GM18519 (cell line): ENCODE measurements at regions not wholly inside any gene's neighbourhood (a gene's known extent, or its start where the extent isn't known, plus 50 kb on each side); places are given as distances from the start of the nearest gene placed in this dataset.

ENCODE experiments used
- ATAC-seq: cut with Tn5 transposase; IDR thresholded peaks from one replicate; pipeline ENCODE4 v1.9.1; 2021; ENCODE audit warnings: mild to moderate bottlenecking, moderate library complexity; ENCODE audit not compliant: unreplicated experiment, low FRiP score

DNA sequence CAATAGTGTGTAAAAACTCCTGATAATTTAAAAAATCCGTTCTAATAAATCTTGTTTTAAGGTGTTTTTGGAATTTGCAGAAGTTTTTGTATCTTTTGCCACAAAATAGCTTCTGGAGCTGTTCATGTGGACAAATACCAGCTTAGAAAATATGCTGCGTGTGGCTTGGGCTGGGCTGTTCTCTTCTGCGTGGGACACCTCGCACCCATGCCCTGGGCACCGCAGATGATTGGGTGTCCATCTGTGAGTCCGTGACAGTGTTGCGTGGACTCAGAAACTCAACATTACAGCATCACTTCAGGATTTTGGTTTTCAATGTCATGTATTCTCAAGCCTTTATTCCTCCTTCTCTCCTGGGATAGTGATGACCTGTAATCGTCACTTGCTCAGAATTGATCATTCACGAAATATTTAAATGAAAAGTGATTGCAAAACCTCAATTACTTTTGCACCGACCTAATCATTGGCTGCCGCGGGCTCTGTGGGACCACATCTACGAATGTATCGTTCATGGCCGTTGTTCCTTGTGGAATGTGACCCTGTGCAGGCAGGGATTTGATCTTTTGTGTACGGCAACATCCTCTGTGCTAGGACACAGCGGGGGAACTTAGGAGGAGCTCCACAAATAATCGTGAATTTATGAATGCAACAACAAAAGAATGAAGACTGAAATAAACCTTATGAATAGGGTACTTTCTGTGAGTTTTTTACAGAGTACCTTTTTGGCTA lies 210.3 kb upstream of the FOXF1 start:
- no peak for ATAC-seq

DNA sequence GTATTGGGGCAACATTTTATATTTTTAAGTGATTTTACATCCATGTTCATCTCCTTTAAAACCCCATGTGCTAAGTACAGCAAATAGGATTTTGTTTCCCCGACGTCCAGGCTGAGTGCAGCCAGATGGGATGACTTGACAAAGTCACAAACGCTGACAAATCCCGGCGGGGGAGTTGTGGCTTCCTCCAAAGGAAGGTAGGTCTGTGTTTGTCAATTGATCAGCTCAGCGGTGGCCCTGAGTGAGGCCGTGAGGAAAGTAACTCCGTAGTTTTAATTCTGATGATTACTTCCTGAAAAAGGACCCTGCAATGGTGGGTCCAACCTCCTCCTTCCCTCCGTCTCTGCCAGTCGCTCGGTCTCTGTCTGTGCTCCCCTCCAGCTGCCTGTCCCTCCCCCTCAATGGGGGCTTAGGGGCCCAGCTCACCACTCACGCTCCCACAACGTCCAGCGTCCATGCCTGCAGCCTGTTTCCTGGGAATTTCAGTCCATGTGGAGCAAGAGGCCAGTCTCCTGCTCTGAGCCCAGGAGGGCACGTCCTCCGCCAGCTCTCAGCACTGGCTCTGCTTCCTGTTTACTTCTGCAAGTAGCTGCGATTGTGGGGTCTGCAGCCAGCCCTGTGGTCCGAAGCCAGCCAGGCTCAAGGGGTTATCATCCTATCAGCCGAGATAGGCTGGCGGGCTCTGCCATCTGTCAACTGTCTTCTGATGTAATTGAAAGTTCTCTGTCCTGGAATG lies 209.4 kb upstream of the FOXF1 start:
- no peak for ATAC-seq

DNA sequence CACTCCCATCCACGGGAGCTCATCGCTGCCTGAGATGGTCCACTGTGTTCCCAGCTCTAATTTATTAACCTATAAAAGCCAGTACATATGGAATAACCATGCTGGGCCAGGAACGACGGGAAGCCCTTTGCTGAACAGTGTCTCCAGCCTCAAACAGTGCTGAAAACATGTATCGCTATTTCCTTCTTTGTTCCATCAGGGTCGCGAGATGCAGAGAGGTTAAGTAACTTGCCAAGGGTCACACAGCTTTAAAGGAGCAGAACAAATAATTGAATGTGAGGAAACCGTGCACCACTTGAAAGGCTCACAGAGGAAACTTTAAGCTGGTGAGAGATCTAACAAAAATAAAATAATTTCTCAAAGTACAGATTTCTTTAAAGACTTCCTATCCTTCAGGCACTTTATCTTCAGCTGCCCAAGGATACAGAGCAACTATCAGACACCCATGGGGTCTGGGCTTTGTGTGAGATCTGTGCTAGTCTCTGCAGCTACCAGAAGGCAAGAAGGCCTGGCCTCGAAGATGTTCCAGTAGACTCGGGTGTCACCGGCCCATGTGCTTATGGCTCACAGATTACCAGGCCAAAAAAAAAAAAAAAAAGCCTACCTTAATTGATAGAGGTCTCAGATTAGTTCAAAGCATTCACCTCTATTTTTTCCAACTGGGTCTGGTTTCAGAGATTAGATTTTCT lies 207.8 kb upstream of the FOXF1 start:
- no peak for ATAC-seq

DNA sequence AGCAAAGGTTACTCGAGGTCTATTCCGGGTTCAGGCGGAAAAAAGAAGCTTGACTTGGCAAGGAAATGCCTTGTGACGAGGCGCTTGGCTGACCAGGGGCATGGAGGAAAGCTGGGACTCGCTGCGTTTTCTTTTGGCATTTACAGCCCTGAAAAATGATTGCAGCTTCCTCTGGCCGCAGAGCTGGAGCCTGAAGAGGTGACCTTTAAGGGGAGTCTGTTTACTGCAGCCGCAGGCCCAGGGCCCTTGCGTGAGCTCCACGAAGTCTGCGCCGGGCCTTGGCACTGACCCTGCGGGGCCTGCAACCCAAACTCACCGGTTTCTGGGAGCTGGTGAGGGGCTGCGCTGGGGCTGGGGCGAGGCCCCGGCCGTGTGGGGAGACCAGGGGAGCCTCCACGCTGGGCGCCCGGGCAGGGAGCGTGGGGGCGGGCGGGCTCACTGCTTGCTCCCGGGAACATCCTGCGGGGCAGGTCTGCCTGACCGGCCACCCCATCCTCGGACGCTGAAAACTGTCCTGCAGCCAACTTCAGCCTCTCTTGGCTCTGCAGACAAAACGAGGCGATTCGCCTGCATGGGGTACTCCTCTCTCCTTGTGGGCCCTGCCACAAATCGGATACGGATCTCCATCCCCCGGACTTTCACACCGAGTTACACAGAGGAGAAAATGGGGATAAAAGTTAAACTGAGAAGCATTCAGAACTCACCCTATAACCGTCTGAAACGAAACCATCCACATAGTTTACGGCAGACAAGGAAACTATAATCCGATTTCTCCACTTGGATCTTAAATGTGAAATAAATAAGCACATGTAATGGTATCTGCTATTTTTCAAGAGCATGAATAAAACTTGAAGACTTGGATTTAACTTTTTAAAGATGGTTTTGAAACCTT lies 206.3 kb upstream of the FOXF1 start:
- ATAC-seq: no peak

DNA sequence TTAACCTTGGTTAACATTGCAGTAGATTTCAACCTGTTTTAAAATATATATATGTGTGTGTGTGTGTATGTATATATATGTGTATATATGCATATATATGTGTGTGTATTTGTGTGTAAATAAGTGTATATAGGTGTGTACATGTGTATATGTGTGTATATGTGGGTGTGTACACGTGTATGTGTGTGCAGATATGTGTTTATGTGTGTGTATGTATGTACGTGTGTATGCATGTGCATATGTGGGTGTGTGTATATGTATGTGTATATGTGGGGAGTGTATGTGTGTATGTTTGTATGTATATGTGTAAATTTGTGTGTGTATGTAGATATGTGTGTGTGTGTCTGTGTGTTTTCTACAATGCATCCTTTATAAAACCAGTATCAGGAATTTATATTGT lies 205.5 kb upstream of the FOXF1 start:
- no peak for ATAC-seq

DNA sequence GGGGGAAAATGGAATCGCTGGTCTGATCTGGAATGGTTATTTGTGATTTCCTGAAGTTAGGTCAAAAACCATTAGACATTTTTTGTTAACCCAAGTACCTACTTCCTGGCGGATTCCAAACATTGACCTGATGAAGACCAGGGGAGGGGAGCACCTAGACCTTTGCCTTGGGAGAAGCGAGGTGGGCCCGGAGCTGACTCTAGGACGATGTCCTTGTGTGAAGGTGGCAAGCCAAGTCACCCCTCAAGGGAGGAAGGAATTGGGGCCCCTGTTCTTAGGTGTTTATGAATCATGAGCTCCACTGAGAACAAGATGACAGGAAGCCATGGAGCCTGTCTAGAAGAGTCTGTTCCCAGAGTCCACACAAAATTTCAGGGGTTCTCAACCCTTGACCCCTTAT lies 204.9 kb upstream of the FOXF1 start:
- ATAC-seq: no peak

DNA sequence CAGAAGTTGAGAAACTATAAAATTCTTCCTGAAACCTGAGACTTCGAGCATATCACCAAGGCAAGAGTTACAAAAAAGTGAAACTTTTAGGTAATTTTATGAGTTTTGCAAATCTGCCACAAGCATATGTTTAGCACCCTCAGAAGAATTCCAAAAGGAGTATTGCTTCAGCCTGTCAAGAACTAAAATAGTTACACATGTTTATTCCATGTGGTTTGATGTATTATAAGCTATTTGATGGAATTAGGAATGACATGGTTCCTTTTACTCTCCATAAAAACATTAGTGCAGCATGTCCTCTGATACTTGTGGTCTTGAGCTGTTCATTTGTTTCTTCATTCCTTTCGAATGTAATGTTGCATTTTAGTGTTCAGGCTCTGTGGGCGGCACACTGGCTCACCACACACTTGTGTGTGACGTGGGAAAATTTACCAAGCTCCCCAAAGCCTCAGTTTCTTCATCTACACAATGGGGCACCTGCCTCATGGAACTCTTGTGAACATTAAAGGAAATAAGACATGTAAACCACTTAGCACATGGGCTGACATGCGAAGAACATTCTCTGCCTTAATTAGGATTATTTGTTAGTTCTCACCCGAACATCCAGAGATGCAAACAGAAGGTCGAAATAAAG lies 204.2 kb upstream of the FOXF1 start:
- no peak for ATAC-seq

DNA sequence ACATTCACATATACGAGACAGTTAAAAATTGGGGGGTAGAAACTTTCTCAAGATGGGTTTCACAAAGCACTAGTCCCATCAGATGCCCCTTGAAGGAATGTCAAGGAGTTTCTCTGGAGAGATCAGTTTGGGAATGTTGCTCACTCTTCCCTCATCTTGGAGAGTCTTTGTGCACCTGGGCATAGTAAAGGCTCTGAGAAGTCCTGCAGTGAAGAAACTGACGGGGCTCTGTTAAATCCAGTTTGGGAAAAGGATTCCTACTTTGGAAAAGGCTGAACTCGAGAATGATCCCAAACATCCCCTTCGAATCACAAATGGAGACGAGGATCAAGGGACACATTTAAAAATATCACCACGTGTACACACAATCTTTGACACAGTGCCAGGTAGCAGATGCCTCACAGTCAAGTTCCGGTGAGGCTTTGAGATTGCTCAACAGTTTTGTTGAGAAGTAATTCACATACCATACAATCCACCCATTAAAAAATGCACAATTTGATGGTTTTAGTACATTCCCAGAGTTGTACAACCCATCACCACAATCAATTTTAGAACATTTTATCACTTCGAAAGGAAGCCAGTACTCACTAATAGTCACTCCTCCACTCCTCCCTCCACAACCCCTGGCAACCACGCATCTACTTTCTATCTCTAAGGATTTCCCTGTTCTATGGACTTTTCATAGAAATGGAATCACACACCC lies 203.4 kb upstream of the FOXF1 start:
- ATAC-seq: no peak

DNA sequence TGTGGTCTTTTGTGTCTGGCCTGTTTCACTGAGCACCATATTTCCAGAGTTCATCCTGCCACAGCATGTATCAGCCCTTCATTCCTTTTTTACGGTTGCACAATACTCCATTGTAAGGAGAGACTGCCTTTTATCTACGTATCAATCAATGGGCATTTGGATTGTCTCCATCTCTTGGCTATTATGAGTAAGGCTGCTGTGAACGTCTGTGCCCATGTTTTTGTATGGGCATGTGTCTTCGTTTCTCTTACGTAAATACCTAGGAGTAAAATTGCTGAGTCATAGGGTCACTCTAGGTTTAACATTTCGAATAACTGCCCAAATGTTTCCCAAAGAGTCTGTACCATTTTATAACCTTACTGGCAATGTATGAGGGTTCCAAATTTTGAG lies 202.8 kb upstream of the FOXF1 start:
- ATAC-seq: no peak

DNA sequence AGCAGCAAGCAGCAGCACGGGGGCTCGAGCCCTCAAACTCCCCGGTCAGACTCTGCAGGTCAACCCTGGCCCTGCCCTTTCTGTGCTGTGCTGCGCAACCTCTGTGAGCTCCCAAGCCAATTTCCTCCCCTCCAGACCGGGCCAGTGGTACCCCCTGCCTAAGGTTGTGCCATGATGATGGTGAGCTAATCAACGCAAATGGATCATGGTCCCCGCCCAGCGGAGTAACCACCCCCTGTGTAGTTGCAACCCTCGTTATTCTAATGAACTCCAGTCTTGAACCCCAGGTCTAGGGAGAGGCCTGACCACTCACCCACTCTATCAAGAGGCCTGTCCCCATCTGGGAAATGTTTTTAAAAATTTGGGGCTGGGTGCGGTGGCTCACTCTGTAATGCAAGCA lies 201.8 kb upstream of the FOXF1 start:
- no peak for ATAC-seq

DNA sequence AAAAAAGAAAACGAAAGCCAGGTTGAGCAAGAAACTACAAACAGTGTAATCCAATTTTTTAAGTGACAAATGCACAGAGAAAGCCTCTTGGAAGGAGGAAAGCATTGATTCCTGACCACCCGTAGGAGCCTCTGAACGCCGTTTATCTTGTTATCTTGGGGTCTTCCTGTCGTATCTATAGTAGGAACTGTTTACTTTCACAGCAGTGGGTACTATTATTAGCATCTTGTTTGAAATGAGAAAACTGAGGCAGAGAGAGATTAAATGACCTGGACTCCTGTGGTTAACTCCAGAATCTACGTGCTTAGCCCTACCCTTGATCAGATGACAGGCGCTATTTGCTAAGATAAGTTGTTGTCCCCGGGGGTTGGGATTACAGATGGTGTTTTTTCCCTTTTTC lies 196.7 kb upstream of the FOXF1 start:
- ATAC-seq: no peak

DNA sequence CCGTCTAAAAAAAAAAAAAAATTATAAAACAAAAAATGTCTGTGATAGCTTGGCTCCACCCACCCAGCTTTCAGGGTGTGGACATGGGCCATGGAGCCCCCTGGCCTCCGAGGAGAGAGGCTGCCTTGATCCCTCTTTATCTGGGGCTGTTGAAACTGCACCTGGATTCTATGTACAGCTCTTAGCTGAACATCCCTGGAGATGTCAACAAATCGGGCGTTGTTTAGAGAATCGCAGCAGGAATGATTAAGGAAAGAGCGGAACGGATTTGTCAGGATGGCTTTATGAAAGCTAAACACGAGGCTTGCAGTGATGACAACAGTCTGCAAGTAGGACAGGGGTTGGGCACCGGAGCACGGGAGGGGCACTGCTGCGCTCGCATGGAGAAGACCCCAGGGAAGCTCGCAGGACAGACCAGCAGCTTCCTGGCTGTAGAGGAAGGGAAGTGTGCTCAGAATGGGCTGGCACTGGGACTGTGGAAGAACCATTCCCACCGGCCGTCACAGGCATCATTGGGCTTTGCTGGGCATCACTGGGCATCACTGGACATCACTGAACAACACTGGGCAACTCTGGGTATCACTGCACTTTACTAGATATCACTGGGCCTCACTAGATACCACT lies 195.8 kb upstream of the FOXF1 start:
- ATAC-seq: no peak

DNA sequence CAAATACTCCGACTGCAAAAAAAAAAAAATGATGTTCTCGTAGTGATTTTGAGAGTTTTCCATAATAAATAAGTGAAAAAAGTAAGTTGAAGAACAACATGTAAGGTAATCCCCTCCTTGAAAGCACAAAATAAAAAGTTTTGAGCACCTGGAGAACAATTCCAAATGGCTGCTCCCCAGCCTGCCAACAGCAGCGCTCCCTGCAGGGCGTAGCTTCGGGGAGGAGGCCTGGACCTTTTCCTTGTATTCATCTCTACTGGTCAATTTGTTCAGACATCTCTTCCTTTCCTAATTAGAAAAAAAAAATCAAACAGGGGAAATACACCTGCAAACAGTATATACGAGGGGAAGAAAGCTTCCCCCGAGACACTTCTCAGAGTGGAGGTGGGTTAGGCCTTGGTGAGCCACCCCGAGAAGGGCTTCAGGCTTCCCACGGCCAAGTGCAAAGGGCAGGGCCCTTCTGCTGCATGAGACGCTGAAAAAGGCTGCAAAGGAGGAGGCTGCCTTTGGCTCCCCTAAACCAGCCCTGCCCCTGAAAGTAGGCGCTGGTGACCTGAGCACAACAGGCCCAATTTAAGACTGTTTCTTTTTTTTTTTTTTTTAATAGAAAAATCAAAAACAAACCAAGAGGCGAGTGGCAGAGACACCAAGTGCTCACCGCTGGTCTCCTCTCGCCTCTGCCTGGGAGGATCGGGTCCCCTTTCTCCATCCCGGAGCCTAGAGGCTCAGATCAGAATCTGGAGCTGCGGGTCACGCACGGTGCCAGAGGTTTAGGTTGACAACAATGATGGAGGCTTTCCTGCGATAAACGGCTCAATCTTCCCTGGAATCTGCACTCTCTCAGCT lies 193.1 kb upstream of the FOXF1 start:
- no peak for ATAC-seq

DNA sequence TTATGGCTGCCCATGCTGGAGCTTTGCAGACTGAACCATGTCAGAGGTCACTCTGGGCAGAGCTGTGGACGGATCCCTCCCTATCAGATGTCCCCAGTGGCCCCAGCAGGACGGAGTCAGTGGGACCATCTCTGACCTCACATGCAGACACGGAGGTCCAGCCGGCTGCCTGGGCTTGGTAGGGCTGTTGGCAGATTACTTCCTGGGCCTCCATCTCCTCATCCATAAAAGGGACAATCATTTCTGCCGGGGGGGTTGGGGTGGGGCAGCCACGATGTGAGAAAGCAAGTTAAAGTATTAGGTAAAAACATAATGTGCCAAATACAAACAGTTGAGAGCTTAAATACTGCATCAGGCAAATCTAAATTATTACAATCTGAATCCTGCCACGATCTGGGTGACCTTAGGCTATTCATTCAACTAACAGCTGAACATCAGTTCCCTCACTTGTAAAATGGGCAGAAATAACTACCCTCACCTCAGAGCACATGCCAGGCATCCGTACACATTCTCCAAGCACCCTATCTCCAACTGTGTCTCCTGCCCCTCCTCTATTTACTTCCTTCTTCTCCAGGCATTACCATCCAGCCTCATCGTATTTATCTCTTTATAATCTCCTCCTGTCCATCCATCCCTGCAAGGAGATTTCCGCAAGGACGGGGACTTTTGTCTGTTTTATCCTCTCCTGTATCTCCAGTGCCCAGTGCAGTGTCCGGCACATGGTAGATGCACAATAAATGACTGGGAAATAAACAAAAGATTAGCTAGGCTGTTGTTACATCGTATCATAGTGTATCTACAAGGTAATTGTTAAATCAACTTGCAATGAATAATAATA lies 192.3 kb upstream of the FOXF1 start:
- ATAC-seq: no peak

DNA sequence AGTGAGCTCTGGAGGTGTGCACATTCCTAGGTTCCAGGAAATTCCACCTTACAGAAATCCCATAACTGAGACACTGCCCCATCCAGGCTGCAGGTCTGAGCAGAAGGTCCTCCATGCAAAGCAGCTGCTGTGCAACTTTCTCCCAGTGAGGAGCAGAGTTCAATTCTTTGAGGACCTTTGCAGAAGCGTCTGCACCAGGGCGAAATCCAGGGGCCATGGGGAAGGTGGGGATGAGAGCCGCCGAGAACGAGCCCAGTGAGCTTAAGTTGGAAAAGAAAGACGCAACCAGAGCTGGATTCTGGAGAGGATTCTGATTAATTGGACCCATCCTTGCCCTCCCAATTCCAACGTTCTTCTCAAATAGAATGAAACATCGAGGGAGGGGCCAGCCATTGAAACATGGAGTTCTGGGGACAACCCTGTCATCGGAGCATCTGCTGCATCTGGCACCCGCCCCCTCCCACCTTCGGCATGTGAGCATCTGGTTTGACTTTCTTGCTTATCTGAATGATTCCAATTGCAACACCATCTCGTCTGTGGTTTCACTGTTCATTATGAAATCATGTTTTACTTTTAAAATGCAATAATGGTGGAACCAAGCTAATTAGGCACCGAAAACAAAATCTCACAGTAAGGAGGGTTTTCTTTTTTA lies 190.6 kb upstream of the FOXF1 start:
- no peak for ATAC-seq

DNA sequence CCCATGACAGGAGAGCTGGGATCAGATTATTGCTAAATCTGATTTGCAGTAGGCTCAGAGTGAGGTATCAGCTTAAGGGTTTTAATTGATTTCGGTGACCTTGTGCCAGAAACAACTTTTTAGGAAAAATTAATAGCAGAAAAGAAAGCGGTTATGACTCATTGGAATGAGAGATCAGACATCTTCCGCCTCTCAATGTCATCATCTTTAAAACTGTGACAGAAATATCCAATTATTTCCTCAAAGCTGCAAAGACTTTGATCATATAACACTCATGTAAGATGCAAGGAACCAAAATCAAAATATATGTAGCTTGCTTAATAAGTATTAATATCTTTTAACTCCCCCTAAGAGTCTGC lies 190.1 kb upstream of the FOXF1 start:
- no peak for ATAC-seq

DNA sequence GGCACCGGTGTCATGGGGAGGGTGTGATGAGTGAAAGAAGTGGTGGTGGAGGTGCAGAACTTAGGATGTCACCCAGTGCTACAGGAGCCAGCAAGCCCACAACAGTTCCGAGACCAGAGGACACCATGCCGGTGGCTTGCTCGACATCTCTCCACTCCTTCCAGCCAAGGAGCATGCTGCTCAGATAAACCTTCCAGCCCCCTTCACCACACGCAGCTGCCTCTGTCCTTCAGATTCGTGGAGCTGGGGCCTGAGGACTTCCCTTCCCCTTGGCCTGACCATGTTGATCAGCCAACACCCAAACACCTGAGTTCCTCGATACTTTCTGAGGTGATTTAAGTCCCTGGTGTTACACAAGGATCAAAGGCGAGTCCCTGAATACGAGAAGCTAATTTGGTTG lies 188.8 kb upstream of the FOXF1 start:
- ATAC-seq: no peak
